C1 segment of cervical spinal cord (tissue), 14 donors: ENCODE measurements at regions not wholly inside any gene's neighbourhood (a gene's known extent, or its start where the extent isn't known, plus 50 kb on each side); places are given as distances from the start of the nearest gene placed in this dataset.

Experiments used
- DNase-seq, 14 donors: peaks; one replicate each; lab custom pipeline; 2025; lab: John Stamatoyannopoulos, UW

DNA sequence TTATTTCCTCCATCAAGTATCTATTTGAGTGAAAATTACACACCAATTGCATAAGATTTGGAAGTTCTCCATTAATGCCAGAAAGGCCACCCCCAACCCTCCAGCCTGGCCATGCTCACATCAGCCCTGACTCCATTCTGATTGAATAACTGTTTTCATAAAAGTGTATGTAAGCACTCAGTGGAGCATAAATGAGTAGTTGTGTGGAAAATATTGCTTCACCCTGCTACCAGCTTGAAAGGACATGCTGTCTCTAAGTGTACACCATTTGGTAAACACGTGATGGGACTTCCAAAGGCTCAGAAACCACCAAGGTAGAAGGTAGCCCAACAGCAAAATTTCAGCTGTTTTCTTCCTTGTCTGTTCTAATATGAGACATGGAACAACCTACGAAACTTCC lies 393.8 kb downstream of the ZNF385D start:
- DNase-seq: no peak

DNA sequence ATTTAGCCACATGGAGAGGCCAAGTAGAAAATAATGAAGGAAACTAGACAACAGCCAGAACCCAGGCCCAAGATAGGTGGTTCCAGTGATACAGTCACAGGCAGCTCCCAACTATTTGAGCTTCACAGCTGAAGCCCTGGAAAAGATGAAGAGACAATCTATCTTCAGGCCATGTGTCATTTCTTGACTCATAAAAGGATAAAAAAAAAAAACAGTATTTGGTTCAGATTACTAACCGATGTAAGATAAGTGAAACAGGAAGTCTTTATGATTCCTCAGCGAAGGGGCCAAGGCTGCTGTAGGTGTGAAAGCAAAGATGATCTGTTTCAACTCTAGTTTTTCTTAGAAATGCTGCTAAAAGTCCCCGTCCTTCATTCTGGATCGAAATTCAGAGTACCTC lies 394.6 kb downstream of the ZNF385D start:
- DNase-seq: no peak

DNA sequence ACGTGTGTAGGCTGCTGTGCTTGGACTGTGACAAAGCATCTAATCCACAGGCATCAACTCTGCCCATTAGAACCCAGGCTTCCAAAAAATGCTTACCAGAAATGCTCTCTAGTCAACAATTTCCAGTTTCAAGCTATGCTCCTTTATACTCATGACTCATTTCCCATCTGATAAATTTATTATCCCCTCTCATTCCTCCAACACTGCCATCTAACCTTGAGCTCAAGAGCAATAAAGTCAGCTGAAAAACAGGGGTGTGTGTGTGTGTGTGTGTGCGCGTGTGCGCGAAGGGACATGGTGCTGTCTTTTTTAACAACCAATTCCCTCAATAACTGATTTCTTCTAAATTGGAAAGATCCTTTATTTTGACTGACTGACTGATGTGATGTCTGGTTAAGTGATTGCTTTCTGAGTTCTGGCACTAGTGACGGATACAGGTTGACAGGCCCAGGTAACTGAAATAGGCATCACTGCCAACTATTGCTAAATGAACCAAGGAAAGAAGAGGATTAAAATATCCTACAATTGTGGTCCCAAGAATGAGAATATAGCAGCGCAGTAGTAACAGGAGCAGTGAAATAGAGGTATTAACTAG lies 405.5 kb downstream of the ZNF385D start:
- DNase-seq: no peak

DNA sequence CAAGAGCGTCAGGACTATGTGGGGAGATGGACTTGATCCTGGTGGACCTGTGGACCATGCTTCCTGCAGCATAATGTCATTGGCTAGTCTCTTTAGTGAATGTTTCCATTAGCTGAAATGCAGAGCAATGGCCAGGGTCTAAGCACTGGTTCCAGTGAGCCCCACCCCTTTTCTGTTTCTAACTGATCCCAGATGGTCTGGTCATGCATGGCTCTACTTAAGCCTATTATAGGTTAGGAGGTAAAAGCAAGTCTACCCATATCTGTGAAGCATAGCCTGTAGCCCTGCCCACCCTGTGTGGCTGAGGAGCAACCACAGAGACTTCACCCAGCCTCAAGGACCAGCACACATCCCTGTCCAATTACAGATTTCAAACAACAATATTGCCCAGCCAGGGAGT lies 419.2 kb downstream of the ZNF385D start:
- DNase-seq: no peak

DNA sequence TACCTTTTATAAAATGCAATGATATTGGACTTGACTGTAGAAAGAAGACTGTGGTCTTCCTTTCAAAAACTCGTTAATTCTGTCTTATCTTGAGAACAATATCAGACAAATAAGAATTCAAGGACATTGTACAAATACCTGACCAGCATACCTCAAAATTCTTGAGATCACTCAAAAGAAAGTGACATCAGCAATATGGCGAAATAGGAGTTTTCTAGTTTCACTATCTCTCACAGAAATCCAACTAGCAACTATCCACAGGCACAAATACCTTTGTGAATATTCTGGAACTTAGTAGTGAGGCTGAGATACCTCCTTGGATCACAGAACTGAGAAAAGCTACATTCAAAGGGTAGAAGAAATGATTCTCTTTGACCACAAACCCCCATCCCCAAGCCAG lies 419.7 kb downstream of the ZNF385D start:
- no peak for DNase-seq

DNA sequence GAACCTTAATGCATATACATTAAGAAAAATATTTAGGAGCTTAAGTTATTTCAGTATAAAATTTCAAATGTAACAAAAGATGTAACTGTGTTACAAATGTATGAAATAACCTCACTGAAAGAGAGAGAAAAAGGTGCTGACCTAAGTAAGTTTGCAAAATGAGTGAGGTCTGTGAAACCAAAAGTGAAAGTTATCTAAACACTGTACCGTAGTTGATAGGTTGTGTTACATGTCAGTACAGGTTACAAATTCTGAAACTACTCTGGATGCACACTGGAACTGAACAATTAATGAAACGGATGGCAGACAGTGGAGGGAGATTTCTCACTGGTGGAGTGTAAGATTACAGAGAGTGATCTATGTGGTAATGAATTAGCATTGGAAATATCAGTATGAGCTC lies 420.7 kb downstream of the ZNF385D start:
- DNase-seq: no peak

DNA sequence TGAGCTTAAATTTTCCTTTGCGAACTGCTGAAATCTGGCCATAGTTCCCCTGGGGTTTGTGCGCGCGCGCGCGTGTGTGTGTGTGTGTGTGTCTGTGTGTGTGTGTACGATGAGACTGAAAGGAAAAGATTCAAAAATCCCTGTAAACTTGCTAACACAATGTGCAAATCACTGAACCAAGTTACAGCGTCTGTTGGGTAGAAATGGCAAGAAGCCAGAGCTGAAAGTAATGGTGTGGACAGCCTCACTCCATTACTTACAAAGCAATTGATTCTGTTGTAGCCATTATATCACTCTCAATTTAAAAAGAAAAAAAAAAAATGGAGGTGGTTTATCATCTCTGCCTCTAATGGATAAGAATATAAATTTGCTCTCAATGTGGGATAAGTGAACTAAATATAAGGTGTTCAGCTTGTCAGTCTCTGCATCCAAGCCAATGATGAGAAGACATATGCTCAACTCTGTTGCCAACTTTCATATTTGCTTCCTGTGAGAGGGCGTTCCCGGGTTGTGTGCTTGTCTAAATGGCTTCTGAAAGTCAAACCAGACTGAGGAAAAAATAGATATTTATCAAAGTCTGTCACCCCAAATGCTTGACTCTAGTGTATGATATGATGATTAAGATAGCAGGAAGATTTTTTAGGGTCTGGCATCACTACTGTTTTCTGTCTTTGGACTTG lies 422.2 kb downstream of the ZNF385D start:
- peak in 1 of 14 donors; percentile 80 for DNase-seq

DNA sequence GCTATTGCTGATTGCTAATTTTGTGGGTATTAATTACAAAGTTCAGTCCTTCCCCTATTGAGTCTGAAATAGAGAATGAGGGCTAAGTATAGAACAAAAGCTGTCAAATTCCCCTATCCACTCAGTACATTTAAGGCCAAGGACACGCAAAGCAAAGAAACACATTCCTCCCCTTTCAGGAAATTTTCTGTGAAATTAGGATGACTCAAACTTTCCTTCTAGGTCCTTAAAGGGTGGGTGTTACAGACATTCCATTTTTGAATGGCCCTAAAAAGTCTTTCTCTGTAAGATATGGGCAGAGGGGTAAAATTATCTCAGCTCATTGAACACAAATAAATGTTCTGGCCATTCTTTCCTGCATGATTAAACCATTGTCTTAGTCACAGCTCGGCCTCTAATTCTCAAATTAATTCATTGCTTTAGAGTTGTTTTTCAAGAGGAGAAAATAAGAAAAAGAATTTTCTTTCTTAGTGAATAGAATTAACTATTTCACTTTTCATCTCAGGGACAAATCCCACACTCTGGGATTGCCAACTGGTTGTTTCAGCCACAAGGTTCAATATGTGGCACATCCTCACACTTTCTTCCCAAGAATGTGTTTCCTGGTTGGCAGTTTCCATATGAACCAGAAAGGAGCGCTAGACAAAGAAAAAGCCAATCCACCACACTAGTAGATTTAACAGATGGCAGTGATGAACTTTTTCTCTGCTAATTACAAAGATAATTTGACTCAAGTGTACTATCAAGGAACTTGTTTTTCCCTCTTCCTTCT lies 424.1 kb downstream of the ZNF385D start:
- no peak for DNase-seq

DNA sequence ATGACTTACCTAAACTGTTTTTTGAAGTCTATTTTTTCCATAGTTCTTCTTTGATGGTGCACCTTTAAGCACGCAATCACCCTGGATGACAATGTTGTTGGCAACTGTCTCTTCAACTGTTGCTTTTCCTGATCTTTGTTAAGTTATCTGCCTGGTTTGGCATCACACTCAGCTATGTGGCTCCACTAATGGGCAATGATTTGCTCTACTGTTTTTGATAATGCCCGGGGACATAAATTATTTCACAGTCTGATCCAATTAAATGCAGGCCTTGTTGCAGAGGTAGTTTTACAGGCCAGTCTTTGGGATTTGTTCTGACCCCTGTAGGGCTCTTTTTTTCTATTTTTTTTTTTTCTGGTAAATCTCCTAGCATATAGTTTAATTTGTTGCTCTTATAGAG lies 436.3 kb downstream of the ZNF385D start:
- DNase-seq: no peak

DNA sequence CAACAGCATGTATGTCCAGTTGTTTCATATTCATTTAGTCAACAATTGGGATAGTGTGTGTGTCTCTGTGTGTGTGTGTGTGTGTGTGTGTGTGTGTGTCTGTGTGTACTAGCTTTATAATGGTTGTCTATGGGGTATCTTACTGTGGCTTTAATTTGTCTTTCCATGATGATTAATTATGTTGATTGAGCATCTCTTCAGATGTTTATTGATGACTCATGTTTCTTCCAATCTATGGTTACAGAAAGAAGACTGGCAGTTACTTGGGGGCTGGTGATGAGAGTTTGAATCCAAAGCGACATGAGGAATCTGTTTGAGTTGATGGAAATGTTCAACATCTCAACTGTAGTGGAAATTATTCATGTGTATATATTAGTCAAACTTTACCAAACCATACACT lies 440.1 kb downstream of the ZNF385D start:
- DNase-seq: no peak

DNA sequence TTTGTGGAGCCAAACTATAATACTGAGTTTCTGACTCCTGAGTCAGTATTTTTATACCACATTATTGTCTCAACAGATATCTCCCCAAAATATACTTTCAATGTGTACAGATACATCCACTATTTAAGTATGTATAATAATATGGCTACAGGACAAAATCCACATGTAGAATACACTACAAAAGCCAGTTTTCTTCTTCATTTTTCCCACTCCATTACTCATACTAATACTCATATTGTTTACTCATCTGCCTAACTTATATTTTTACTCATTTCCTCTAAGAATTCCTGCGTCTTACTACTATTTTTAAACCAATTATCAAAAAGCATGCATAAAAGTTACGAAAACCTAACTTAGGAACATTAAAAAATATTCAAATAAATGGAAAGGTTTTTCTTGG lies 440.8 kb downstream of the ZNF385D start:
- DNase-seq: no peak

DNA sequence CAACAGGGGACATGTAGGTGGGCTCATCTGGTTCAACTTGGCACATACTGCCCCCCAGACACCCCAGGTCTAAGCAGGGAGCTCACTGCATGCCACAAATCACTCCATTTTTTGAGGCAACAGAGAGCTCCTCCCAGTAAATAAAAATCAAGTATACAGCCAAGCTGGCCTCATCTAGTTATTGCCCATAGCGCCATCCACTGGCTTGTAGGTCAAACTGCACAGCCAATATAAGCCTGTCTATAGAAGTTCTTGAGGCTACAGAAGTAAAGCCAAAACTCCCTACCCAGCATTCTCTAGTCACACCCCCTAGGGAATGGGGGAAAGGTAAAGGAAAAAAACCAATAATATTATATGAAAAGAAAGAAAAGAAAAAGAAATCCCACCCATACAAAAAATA lies 453.7 kb downstream of the ZNF385D start:
- no peak for DNase-seq

DNA sequence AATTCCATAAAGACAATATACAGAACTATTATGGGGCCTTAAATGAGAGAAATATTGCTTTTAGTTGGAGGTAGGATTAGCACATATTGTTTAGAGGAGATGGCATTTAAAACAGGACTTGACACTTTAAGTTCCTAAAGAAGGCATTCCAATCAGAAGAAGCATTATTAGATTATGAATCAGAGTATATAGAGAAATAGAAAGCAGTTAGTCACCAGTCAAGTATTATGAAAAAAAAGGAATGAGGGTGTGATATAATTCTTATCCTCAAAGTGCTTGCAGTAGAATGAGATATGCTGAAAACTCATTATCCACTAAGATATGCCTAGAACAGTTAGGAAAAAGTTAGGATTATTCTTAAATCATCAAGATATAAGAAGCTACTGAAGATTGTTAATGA lies 456.2 kb downstream of the ZNF385D start:
- no peak for DNase-seq

DNA sequence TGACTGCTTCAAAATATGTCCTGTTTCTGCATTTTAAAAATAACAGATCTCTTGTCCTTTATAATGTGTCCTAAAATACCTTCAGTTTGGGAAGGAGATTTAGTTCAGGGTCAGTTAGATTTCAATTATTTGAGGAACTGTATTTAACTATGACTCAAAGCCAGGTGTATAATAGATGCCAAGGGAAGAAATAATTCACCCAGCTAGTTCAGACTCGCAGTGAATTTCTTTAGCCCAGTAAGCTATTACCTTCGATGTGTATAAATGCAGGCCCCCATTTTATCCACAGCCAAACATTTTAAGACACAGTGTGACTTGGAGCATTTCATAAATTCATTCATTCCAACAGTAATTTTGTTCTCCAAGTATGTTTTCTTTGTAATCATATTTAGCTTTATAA lies 458.0 kb downstream of the ZNF385D start:
- no peak for DNase-seq

DNA sequence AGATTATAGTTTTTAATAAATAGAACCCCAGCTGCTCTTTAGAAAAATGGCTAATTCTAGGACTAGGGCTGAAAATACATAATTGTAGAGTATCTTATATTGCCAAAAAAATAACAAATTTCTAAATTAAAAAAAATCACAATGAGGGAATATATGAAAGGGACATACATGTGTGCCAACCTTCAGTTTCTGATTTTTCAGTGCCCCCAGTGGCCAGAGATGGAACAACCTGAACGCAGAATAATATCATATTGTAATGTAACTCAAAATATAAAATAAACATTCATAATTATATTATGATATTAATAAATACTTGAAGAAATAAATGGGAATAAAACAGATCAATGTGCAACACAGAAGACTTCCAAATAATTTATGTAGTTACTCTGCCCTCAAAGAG lies 460.5 kb downstream of the ZNF385D start:
- no peak for DNase-seq

DNA sequence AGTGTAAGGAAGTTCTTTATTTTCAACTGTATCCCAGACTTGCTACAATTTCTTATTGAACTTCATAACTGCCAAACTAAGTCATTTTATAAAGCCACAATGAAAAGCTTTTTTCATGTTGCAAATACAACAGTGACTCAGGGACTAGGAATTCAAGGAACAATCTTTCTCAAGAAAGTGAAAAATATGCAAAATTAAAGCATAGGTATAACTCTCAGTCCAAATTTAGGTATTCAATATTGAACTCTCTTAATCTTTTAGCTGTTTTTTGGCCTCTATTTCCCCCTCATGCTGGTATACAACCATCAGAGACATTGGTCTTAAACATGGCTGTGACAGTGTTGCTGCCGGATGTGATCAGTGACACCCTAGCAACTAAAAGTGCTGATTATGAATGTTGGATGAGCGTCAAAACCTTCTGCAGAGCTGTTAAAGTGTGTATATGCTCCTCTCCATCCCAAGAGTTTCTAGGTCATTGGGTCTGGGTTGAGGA lies 476.9 kb downstream of the ZNF385D start:
- DNase-seq: no peak

DNA sequence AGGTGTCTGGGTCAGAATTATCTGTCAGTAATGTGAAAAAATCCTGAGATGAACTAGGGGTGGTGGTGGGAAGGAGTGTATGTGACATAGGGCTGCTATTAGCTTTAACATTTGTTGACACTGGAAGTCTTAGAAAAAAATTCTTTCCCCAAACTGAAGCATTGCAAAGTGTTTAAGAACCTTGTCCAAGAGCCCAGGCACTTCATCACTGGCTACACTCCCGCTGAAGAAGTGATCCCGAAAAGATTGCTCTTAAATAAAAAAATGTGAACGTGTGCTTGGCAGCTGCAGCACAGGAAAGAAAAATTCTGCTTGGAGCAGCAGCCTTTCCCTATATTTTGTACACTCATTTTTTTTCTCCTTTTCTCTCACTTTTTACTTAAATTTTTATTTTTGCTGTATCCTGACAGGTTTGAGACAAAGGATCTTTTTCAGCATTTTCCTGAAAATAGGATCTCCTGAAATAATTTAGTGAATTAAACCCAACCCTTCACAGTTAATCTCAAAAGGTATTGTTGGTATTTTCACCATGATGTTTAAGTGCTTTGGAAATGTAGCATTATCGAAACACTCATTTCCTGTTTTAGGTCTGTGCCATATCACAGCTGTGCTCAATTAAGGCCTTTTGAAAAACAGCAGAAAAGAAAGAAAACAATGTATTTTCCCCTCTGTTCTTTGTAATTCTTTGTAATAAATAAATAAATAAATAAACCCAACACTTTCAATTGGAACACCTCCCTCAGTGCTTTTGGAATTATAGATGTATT lies 477.6 kb downstream of the ZNF385D start:
- DNase-seq: no peak

DNA sequence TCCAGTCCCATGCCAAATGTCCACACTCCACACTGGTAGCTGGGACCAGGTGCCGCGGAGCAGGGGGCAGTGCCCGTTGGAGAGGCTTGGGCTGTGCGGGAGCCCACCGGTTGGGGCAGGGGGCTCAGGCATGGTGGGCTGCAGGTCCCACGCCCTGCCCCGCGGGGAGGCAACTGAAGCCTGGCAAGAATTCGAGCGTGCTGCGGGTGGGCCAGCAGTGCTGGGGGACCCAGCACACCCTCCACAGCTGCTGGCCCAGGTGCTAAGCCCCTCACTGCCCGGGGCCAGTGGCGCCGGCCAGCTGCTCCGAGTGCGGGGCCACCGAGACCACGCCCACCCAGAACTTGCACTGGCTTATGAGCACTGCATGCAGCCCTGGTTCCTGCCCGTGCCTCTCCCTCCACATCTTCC lies 479.4 kb downstream of the ZNF385D start:
- DNase-seq: no peak

DNA sequence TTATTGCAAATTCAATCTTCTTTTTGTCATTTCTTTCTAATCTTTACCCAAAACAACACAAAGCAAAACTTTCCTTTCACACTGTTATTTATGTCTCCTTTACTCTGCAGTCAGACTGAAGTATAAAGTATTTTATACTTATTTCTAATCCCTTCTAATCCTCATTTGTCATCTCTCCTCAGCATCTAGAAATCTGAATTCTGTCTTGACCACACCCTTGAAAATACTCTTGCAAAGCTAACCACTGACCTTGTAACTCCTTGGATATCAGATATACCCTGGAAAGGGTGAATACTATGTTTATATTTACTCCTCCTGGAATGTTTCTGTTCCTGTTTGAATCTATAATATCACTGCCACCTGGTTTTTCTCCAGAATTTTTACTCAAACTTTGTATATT lies 481.1 kb downstream of the ZNF385D start:
- no peak for DNase-seq

DNA sequence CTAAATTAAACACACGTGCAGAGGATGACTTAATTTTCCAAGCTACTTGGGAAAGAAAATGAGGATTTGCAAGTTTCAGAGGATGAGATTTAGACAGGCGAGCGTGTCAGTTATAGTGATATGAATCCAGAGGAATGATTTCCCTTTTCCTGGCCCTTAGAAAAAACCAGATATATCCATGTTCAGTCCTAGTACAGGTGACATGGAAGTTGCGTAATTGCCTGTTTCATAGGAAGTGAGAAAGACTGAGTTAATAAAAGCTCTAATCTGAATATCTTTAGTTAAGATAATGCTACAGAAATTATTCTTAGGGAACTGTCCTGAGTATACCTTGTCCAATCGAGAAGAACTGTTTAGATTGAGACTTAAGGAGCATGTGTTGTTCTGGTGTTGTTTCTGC lies 490.5 kb downstream of the ZNF385D start:
- DNase-seq: no peak

DNA sequence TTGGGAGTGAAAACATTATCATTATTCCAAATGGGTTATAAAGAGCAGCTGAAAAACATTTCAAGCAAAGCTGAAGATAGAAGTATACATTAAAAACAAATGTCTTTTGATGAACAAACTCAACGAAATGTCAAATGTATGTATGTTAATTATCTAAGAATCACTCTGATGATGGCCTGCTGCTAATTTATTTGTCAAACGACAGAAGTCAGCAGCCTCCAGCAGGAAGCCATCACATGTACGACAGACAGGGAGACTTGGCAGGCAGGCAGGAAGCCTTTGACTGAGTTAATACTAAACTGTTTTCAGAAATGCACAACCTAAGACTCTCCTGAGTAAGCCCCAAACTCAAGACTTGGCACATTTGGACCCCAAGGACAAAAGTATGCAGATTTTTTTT lies 491.1 kb downstream of the ZNF385D start:
- DNase-seq: no peak

DNA sequence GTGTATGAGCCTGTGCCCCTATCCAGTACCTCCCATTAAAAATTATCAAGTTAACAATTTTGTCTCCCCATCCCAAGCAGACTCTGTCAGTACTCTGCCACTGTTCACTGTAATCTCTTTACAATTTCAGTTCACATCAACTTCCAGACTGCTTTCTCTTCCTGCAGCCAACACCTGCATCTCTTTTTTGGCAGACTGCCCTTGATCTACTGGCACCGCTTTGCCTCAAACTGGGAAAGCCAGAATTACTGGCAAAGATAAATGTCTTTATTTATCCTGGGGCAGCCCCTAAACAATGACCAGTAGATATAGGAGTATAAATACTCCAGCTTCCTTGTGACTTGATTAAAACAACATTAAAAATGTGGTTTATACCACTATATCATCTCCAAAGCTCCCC lies 494.1 kb downstream of the ZNF385D start:
- DNase-seq: no peak
